GM18870 (cell line): ENCODE measurements at regions not wholly inside any gene's neighbourhood (a gene's known extent, or its start where the extent isn't known, plus 50 kb on each side); places are given as distances from the start of the nearest gene placed in this dataset.

Source experiments
- ATAC-seq: cut with Tn5 transposase; IDR thresholded peaks from one replicate; pipeline ENCODE4 v1.9.1; 2021; ENCODE audit warnings: moderate library complexity; ENCODE audit not compliant: unreplicated experiment

- no peak for ATAC-seq
Measured at GRCh38 chr22:47250995-47251765, 488.7 kb downstream of the TBC1D22A start.

- no peak for ATAC-seq
Measured at GRCh38 chr22:47249370-47249928, 487.0 kb downstream of the TBC1D22A start.

GRCh38 chr22:47248925-47249324, 486.5 kb downstream of the TBC1D22A start:
- ATAC-seq = no peak

GRCh38 chr22:47247579-47248240, 485.3 kb downstream of the TBC1D22A start:
- no peak for ATAC-seq

GRCh38 chr22:47245786-47246185, 483.3 kb downstream of the TBC1D22A start:
- ATAC-seq = no peak

GRCh38 chr22:47245286-47245685, 482.8 kb downstream of the TBC1D22A start:
- no peak for ATAC-seq

GRCh38 chr22:47240116-47240515, 477.7 kb downstream of the TBC1D22A start:
- ATAC-seq = no peak

- no peak for ATAC-seq
Measured at GRCh38 chr22:47239474-47239860, 477.0 kb downstream of the TBC1D22A start.

GRCh38 chr22:47238690-47239473, 476.4 kb downstream of the TBC1D22A start:
- no peak for ATAC-seq

GRCh38 chr22:47237890-47238480, 475.5 kb downstream of the TBC1D22A start:
- ATAC-seq = no peak

- no peak for ATAC-seq
Measured at GRCh38 chr22:47236718-47237117, 474.3 kb downstream of the TBC1D22A start.

- ATAC-seq = no peak
Measured at GRCh38 chr22:47236161-47236560, 473.7 kb downstream of the TBC1D22A start.

- no peak for ATAC-seq
Measured at GRCh38 chr22:47233316-47234243, 471.1 kb downstream of the TBC1D22A start.

- ATAC-seq = no peak
Measured at GRCh38 chr22:47232753-47233152, 470.3 kb downstream of the TBC1D22A start.

- no peak for ATAC-seq
Measured at GRCh38 chr22:47232197-47232596, 469.7 kb downstream of the TBC1D22A start.

GRCh38 chr22:47231759-47232158, 469.3 kb downstream of the TBC1D22A start:
- ATAC-seq = no peak

GRCh38 chr22:47230741-47231140, 468.3 kb downstream of the TBC1D22A start:
- ATAC-seq = no peak

- ATAC-seq = no peak
Measured at GRCh38 chr22:47230251-47230650, 467.8 kb downstream of the TBC1D22A start.

- no peak for ATAC-seq
Measured at GRCh38 chr22:47228767-47229166, 466.3 kb downstream of the TBC1D22A start.
